NCI-H526 (cell line): ENCODE measurements at regions not wholly inside any gene's neighbourhood (a gene's known extent, or its start where the extent isn't known, plus 50 kb on each side); places are given as distances from the start of the nearest gene placed in this dataset.
"Not testable (repeated sequence)": the region's sequence is repeated elsewhere in the genome, so short reads cannot be mapped to it uniquely, and the experiment has no call there.

Experiments used
- DNase-seq, 2 experiments: peaks; one replicate each; lab custom pipeline; 2025; lab: John Stamatoyannopoulos, UW

DNA sequence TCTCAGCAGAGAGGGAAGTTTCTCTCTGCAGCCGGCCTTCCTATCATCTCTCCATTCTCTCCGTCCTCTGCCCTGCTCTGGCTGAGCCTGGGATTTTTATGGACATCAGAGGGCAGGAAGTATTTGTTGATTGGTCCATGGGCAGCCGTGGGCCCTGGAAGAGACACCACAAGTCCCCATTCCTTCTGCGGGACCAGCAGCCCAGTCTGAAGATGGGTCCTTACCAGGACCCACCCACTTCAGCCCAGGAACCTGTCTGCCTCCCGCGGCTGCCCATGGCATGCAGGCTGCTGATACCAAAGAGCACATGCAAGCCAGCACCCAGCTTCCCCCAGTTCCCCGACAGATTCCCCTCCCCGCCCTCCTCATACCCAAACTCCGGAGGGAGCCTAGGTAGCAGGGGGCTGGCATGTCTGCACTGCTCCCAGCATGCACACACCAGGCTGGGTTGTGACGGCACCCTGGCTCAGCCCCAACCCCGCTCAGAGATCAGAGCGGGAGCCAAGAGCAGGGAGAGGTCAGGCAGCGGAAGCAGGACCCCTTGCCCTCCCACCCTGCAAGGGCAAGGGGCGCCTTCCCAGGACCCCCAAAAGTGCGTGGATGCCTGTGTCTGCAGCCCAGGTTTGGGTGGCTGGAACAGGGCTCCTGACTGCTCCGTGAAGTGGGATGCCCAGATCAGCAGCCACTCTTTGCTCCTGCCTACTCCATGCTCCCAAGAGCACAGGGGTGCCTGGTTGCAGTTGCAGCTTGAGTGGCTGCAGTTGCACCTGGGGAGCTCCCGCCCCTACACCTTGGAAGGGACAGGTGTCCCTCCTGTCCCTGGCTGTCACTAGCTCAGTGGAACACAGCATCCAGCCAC is 538.6 kb upstream of the POT1 start:
- DNase-seq, result no peak

DNA sequence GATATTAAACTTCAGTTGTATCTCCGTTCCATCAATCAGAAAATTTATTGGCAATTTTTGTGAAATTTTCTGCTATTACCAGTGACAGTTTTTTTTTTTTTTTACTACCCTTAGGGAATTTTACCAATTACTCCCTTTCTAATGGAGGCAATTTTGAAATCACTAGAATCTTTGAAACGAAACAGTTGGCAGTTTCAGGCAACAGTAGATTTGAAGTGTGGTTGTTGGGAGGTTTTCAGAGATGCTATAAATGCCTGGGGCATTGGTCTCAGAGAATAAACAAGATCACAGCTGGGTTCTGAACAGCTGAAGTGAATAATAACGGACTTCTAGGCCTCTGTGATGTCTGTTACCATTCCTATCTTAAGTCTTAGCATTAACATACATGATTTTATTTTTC is 535.9 kb upstream of the POT1 start:
- no peak for DNase-seq

DNA sequence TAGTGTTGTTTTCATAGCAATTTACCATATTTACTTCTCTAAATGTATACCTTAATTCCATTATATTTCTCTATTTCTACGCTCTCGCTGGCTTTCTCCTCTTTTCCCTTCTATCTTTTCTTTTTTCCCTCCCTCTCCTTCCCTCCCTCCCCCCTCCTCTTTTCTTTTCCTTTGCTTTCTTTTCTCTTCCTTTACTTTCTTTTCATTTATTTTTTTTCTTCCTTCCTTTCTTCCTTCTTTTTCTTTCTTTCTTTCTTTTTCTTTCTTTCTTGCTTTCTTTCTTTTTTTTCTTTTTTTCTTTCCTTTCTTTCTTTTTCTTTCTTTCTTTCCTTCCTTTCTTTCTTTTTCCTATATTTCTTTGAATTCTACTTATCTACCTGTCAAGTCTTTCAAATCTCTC is 533.0 kb upstream of the POT1 start:
- DNase-seq, result no peak

DNA sequence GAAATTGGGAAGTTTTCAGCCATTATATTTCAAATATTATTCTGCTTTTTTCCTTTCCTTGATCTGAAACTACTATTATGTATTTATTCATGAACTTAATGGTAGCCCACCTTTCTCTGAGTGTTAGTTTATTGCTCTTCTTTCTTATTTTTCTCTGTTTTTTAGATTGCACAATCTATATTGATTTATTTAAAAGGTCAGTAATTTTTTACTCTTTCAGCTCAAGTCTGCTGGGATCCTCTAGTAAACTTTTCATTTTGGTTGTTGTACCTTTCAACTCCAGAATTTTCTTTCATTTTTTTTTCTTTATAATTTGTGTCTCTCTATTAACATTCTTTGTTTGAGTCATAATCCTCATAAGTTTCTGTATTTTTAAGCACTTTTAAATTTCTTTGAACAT is 529.4 kb upstream of the POT1 start:
- no peak for DNase-seq

DNA sequence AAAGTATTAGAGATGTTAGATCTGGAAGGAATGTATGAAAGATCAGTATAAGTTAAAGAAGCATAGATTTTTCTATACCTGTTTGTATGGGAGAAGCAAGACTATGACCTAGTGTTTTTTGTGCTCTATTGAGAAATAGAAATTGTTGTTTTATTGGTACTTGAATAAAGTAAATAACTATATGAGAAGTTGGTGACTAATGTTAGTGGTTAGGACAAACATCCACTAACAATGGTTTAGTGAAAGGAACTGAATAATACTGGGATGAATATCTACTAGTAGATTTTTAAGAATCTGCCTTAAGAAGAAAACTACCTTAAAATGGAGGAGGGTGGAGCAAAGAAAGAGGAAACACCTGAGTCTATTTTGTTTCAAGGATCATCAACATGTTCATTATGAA is 521.1 kb upstream of the POT1 start:
- DNase-seq, result no peak

DNA sequence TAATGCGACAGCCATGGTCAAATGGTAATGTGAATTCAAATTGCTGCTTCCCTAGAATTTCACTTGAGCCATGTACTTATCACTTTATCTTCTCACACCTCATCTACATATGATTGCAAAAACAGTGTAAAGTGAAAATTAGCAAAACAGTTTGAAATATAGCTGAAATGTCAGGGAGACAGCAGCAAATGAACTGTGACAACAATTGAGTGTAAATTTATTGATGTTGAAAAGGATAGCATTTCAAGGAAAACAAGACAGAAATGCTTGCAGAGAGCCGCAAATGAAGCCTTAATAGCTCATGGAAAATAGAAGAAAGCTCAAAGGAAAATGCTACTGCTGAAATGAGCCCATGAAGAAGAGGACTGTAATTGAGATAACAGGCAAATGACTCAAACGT is 516.2 kb upstream of the POT1 start:
- DNase-seq, result no peak

DNA sequence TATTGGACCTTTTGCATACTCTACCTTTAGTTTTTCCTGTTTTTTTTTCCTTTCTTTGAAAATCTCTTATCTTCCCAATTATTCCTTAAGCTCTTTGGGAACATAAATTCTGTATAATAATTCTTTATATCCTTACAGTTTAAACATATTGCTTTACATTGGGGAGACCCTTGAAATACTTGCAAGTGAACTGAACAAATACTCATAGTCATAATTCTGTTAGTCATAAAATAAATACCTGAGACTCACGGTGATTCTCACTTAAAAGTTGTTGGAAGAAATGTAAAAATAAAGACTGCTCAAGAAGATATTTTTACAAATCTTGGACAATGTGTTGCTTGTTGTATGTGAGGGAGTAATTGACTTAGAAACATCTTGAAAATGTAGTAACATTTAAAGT is 515.2 kb upstream of the POT1 start:
- DNase-seq, result no peak

DNA sequence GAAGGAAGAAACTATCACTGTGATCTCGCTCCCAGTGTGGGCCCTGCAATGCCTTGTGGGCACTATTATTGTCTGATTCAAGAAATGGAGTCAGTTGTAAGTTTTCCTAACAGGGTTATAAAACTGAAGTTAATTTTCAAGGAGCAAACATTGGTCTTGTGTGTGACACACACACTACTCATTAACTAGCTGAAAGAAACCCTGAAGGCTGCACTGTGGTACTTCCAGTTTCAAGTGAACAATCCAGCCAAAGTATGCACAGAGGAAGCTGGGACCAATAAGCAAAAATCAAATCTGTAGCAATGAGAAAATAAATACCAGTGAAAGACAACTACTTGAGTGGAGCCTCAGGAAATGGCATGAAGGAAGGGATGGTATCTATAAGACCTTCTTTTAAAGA is 506.6 kb upstream of the POT1 start:
- no peak for DNase-seq

DNA sequence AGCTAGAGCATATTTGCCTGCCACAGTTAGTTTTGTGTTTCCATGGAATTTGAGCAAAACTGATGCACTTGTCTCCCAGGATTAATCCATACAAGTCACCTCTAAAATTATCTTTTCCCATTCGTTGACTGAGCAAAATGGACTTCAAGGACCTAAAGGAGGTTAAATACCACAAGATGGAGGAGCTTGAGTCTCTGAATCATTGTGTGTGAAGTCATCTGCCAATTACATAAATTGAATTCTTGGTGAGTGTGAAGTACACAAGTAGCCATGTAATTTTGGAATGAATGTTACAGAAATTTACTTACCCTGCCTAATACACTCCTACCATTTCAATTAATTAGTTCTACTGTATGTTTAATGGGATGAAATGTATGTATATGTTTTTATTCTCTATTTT is 501.7 kb upstream of the POT1 start:
- DNase-seq, result no peak

DNA sequence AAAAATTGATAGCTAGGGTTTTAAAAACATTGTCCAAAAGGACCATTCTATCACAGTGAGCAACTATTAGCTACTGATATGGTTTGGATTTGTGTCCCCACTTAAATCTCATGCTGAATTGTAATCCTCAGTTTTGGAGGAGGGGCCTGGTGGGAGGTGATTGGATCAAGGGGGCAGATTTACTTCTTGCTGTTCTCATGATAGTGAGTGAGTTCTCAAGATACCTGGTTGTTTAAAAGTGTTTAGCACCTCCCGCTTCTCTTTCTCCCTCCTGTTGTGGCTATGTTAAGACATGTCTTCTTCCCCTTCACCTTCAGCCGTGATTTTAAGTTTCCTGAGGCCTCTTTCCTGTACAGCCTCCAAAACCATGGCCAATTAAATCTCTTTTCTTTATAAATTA is 500.4 kb upstream of the POT1 start:
- no peak for DNase-seq

DNA sequence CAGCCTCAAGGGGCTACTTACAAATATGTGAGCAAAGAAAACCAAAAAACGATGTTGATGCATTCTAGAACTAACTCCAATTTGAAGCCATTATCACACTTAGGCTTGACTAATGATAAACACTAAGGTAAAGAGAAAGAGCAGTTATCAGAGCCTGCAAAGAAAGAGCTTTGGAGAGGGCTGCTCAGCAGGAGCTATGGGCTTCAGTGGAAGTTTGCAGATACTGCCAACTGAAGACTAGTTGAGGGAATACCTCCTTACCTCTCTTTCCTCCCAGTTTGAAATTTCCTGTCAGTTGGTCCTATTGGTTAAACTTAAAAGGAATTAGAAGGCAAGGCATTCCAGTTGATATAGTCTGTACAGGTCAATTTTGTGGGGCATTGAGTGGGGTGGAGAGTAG is 498.1 kb upstream of the POT1 start:
- no peak for DNase-seq

DNA sequence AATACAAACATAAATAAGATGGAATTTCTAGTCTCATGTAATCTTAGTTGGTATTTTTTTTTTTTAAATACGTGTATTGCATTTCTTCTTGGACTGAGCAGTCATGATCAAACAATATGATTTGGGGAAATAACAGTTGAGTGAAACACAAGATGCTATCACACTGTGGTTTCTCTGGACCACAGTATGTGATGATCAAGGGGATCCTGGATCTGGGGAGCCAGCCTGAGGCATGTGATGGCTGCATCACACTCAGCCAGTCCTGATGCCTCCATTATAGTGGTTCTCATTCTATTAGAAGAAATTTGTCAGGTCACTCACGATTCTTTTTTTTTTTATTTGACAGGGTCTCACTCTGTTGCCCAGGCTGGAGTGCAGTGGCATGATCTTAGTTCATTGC is 495.9 kb upstream of the POT1 start:
- no peak for DNase-seq

DNA sequence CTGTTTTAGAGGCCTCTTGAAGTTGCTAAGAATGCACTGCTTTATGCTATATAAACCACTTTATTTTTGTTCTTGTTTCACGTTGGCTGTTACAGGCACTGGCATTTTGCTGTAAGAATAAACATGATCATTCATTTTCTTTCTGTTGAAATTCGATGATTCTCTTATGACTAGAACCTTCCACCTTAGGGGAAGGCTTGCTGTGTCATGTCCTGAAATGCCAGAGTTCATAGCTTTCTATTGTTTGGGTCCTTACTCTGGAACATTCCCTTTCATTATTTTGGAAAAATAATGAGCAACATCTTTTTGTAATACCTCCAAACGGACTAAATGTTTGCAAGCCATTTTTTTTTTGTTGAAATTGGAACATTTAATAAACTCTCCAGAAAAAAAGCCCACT is 495.1 kb upstream of the POT1 start:
- no peak for DNase-seq

DNA sequence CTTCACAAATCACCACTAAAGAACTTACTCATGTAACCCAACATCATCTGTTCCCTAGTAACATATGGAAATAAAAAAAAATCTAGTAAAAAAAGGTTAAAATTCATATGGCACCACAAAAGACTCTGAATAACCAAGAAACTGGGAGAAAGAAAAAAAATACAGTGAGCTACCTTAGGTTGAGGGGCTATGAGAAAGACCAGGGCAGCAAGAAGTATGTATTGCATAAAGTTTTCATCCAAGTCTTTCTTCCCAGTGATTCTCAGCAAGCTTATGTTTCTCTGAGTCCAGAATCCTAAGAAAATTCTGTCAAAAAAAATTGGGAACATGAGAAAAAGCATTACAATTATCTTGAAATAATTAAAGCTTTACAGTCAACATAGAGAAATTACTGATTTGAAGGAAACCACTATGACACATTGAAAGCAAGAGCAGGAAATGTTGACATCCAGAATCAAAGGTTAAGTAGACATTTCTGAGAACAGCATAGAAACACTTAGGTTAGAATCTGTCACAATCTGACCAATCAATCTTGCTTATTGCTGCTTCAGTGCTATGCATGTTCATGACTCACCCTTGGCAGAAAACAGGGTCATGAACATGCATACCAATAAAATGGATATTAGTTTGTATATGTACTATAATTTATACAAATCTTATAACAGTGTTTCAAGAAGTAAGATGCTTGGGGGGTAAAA is 494.0 kb upstream of the POT1 start:
- no peak for DNase-seq

DNA sequence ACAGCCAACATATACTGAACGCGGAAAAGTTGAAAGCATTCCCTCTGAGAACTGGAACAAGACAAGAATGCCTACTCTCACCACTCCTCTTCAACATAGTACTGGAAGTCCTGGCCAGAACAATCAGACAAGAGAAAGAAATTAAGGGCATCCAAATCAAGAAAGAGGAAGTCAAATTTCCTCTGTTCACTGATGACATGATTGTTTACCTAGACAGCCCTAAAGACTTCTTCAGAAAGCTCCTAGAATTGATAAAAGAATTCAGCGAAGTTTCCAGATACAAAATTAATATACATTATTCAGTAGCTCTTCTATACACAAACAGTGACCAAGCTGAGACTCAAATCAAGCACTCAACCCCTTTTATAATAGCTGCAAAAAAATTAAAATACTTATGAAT is 491.8 kb upstream of the POT1 start:
- not testable (repeated sequence) for DNase-seq

DNA sequence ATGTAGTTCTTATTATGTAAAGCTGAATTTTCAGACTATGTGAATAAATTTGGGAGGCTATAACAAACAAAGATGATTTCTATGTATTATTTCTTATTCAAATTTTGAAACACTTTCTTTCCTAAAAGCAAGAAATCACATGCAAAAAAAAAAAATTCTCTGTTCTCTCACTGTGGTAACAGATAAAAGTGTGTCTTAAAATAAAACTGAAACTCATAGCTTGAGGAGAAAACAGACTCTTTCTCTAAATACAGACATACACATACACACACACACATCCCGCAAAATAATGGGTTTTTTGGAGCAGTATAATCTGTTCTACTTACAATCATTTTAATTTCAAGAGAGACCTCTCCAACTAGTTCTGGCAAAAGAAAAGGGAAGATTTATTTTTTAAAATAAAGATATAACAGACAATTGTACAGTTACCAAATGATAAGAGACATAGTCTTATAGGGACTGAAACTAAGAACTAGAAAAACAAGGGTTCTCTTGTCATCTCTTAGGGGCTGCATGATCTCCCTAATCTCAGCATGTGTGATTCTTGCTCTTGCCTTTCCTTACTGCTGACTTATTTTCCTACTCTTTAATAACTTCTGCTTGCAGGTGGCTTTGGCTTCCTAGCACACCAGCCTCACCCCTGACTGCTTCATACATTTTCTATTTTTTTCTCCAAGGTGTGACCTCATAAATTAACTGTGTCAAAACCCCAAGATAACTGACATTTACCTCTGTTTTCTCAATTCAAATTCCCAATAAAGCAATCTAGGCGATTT is 483.5 kb upstream of the POT1 start:
- no peak for DNase-seq

DNA sequence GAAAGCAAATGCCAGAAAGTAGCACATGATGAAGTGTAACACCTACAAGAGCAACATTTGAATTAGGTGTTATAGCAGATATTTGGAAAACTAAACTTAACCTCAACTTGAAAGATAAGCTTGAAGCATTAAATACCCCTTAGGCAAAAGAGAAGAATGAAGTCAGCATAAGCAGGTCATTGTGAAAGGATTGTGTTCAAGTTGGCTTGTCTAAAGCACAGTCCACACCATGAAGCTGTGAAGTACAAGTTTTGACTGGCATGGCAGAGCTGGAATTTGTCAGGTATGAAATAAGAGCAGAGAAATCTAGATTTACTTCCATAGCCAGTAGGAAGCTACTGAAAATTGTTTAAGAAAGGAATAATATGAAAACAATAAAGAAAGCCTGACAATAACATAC is 480.3 kb upstream of the POT1 start:
- no peak for DNase-seq

DNA sequence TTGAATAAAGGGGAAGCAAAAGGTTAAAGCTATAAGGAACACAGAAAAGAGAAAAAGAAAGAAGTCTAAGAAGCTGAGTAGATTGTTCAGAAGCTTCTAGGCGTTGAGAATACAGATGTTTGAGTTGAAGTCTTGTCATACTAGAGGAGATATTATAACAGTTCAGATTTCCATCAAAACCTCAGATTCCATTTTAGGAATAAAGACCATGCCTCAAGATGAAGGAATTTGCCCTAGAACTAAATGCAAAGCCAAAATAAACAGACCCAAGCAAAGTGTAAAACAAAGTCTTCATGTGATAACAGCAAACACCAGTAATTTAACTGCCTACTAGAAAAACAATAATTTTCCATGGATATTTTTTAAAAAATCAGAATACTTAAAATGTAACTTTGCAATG is 476.5 kb upstream of the POT1 start:
- DNase-seq, result no peak

DNA sequence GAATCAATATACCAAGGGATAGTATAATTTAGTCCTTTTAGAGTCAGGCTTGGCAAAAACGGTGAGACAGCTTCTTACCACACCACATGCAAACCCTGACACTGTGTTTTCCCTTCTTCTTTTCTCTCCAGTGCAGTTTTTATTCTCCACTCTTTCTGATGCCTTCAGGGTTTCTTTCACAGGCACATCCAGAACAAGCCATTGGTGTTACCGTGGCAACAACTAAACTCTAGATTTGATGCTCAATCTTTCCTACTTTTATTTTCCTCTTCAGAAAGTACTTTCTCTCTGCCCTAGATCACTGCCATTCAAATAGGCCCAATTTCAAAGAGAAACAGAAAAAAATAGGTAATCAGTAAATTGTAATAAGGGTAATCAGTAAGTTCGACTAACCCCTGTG is 469.8 kb upstream of the POT1 start:
- no peak for DNase-seq

DNA sequence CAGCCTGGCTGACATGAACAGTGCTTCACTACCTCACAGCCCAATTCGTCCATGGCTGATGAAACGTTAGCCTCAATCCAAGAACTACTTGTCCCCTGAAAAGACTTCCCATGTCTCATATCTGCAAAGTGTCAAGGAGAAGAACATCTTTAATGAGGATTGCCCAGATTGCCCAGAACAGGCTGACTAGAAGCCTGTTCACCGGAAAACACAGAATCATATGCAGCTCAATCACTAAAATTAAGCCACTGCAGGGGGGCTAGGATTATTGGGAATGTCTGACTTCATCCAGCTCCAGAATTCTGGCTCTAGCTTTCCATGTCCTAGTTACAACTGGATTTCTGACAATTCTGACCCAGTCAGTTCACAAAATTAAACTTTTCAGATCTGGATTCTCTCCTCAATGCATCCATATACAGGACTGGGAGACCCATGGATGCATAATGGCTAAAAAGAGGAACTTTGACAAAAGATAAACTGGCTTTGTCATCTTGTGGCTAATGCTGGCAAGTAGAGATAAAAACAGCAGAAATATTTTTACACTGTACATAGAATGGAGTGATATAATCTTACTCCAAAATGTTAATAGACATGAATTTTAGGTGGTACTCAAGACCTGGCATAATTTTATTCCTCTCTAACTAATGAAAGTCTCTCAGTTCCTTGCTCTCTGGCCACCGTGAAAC is 467.0 kb upstream of the POT1 start:
- DNase-seq, result no peak

DNA sequence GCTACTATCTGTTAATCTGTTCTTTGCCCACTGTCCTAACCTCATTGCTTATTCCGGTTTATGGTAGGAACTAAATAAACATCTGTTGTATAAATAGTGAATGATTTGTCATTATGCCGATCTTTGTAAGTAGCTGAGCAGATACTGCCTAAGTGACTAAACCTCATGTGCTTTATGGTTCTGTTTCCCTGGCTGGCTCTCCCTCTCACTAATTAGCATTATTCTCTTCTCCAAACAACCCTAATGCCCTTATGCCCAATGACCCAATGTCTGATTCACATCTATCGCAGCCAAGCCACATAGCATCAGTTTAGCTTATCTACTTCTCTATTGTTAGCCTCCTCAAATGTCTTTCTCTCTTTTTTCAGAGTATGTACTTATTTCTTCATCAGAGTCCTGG is 462.3 kb upstream of the POT1 start:
- DNase-seq, result peak; percentile 36 to 63

DNA sequence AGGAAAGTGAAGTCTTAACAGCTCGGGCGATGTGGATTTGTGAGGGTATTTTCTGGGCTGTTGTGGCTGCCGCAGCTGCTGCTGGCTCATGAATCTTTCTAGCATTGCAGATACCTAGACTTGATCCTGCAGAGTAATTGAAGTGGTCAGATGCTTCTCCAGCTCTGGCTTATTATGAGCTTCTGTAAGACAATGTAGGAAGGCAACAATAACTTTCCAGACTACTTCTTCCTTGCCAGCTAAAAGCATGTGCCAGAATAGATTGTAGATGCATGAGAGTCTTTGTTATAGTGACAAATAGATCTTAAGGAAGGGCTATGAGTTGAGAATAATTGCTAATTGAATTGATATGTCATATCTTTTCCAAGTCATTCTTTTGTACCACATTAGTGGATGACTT is 461.4 kb upstream of the POT1 start:
- DNase-seq, result no peak
